B cell (primary cell): ENCODE measurements at regions not wholly inside any gene's neighbourhood (a gene's known extent, or its start where the extent isn't known, plus 50 kb on each side); places are given as distances from the start of the nearest gene placed in this dataset.

Experiments
- ATAC-seq: fragments of 200-7000 bp; cut with Tn5 transposase; one replicate; pipeline ENCODE4 v1.10.0; 2021; ENCODE audit warnings: low read depth, mild to moderate bottlenecking, moderate number of reproducible peaks, moderate library complexity
- CTCF ChIA-PET: fragments of 350-600 bp; sonication (Branson Sonifier 250); formaldehyde crosslinking; loops from one replicate; lab custom pipeline; 2021; ENCODE audit warnings: antibody characterized with exemption, inconsistent platforms; lab: Charles Lee
- POLR2A ChIA-PET: fragments of 350-600 bp; sonication (Branson Sonifier 250); formaldehyde crosslinking; loops from one replicate; lab custom pipeline; 2021; ENCODE audit warnings: antibody characterized with exemption; lab: Charles Lee
- DNase-seq: peaks from one replicate; pipeline ENCODE4 v3.0.0; 2013
- H2AFZ ChIP-seq: 2 replicates; pipeline ENCODE4 v1.6.1; 2012; ENCODE audit warnings: mild to moderate bottlenecking, low read depth, low read length; ENCODE audit not compliant: insufficient read depth, poor library complexity, severe bottlenecking
- H3K27ac ChIP-seq, 2 donors: 1 replicate in 1 of 2; 2 replicates in 1 of 2; pipeline ENCODE4 v1.5.1; 2012 to 2013; ENCODE audit warnings: low read length in 2 of 2, mild to moderate bottlenecking in 2 of 2, moderate library complexity in 1 of 2
- H3K27me3 ChIP-seq, 4 experiments: fragments of 200-600 bp in 1 of 4; sonication (generic) in 1 of 4; replicated peaks in 1 of 4; 1 replicate in 2 of 4; 2 replicates in 2 of 4; pipeline versions ENCODE4 v1.6.1 to v1.7.0; 2013 to 2016; ENCODE audit warnings: low read length in 3 of 4, mild to moderate bottlenecking in 2 of 4, mixed read lengths in 1 of 4, moderate library complexity in 1 of 4; ENCODE audit not compliant: insufficient read depth in 4 of 4, control insufficient read depth in 3 of 4; ENCODE audit errors: control extremely low read depth in 1 of 4
- H3K36me3 ChIP-seq, 2 experiments: replicated peaks in 1 of 2; 1 replicate in 1 of 2; 2 replicates in 1 of 2; pipeline versions ENCODE4 v1.6.1 to v1.7.1; 2013; ENCODE audit warnings: low read length in 1 of 2; ENCODE audit not compliant: insufficient read depth in 2 of 2, control insufficient read depth in 1 of 2; ENCODE audit errors: control extremely low read depth in 1 of 2, extremely low read depth in 1 of 2
- H3K4me1 ChIP-seq, 2 donors: fragments of 200-600 bp in 1 of 2; sonication (generic) in 1 of 2; 1 replicate in 1 of 2; 2 replicates in 1 of 2; pipeline versions ENCODE4 v1.5.1 to v1.6.1; 2013 to 2017; ENCODE audit warnings: low read length in 2 of 2; ENCODE audit not compliant: control insufficient read depth in 2 of 2, insufficient read depth in 2 of 2
- H3K4me2 ChIP-seq: replicated peaks from 2 replicates; pipeline ENCODE3; 2012; ENCODE audit warnings: mild to moderate bottlenecking, low read depth, low read length; ENCODE audit not compliant: poor library complexity, severe bottlenecking
- H3K4me3 ChIP-seq, 5 experiments: fragments of 200-600 bp in 1 of 5; sonication (generic) in 1 of 5; 1 replicate in 3 of 5; 2 replicates in 2 of 5; pipeline versions ENCODE4 v1.5.1 to v1.7.0; 2011 to 2016; ENCODE audit warnings: low read length in 4 of 5, mild to moderate bottlenecking in 4 of 5, low read depth in 2 of 5, control low read depth in 1 of 5, moderate library complexity in 1 of 5; ENCODE audit not compliant: insufficient read depth in 1 of 5; ENCODE audit errors: control extremely low read depth in 1 of 5, extremely low read depth in 1 of 5
- H3K79me2 ChIP-seq: fragments of 200-600 bp; sonication (generic); one replicate; pipeline ENCODE4 v1.6.0; 2016; ENCODE audit warnings: low read length; ENCODE audit not compliant: control insufficient read depth, insufficient read depth
- H3K9ac ChIP-seq: fragments of 200-600 bp; sonication (generic); 2 replicates; pipeline ENCODE4 v1.6.1; 2017; ENCODE audit warnings: mild to moderate bottlenecking, low read length, moderate library complexity
- H3K9me3 ChIP-seq, 3 donors: one replicate each; pipeline versions ENCODE4 v1.6.1 to v1.7.1; 2013; ENCODE audit warnings: low read length in 2 of 3; ENCODE audit not compliant: control insufficient read depth in 2 of 3, insufficient read depth in 1 of 3; ENCODE audit errors: control extremely low read depth in 1 of 3
- H4K20me1 ChIP-seq: 2 replicates; pipeline ENCODE4 v1.6.0; 2012; ENCODE audit warnings: mild to moderate bottlenecking, low read length; ENCODE audit not compliant: insufficient read depth, control insufficient read depth, poor library complexity, severe bottlenecking
- H3K27ac Mint-ChIP-seq: one replicate; pipeline ENCODE4 v1.8.0; 2021; ENCODE audit warnings: mixed read lengths
- H3K27me3 Mint-ChIP-seq: one replicate; pipeline ENCODE4 v1.8.0; 2021; ENCODE audit warnings: mixed read lengths
- H3K4me1 Mint-ChIP-seq: one replicate; pipeline ENCODE4 v1.8.0; 2021; ENCODE audit warnings: mixed read lengths
- H3K4me3 Mint-ChIP-seq: one replicate; pipeline ENCODE4 v1.8.0; 2021; ENCODE audit warnings: mixed read lengths
- H3K9me3 Mint-ChIP-seq: one replicate; pipeline ENCODE4 v1.8.0; 2022; ENCODE audit warnings: mixed read lengths; ENCODE audit not compliant: insufficient read depth
- EZH2 ChIP-seq: IDR thresholded peaks from 2 replicates; pipeline ENCODE4 v1.6.1; 2012; ENCODE audit warnings: borderline replicate concordance, low read depth, mild to moderate bottlenecking, moderate library complexity, low read length; ENCODE audit not compliant: insufficient read depth, poor library complexity, severe bottlenecking
- WGBS: methylation state at CpG from one replicate; pipeline ENCODE4 v1.1.5; 2013; ENCODE audit warnings: missing lambda C conversion rate; ENCODE audit not compliant: insufficient coverage; 5-methylcytosine and 5-hydroxymethylcytosine counted together
- intact Hi-C: fragments of 100-400 bp; cut with micrococcal nuclease; formaldehyde crosslinking; loops from one replicate; pipeline ENCODE4 v1.10.0; 2022
- TF ChIP-seq, protein P1 (sequence below): fragments of 200-600 bp; IDR thresholded peaks from one replicate; pipeline ENCODE4 v1.8.0; 2022; ENCODE audit warnings: antibody characterized with exemption, mild to moderate bottlenecking

DNA sequence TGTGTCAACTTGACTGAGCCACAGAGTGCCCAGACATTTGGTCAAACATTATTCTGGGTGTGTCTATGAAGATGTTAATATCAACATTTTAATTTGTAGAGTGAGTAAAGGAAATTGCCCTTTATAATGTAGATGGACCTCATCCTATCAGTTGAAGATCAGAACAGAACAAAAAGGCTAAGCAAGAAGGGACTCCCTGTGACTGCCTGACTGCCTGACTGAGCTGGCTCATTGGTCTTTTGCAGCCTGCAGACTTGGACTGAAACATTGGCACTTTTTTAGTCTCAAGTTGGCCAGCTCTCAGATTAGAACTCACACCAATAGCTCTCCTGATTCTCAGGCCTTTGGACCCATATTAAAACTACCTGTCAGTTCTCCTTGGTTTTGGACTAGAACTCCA, 600.4 kb upstream of the SLITRK6 start:
- Histone ChIP-seq H3K4me3 (no peak overlapping the region), H2AFZ (no peak overlapping the region), H3K27me3 (no peaks in the 10 kb centered on the region), H3K4me1 (no peaks in the 10 kb centered on the region), H3K9ac (no peak overlapping the region), H4K20me1 (no peaks in the 10 kb centered on the region), H3K9me3 (peaks cover 0 to 5% (median 0%) of the 10 kb centered on the region in 3 donors), H3K79me2 (no peaks in the 10 kb centered on the region), H3K27ac (no peak overlapping the region), H3K4me2 (no peak overlapping the region), H3K36me3 (no peaks in the 10 kb centered on the region)
- no peak overlapping the region for H3K4me3 Mint-ChIP-seq
- DNase-seq (no peak), ATAC-seq (no peak)
- ChIA-PET POLR2A (no interaction called here), CTCF (no interaction called here)
- intact Hi-C loops, result no loop called here
- no peak overlapping the region for H3K27ac Mint-ChIP-seq
- no peaks in the 10 kb centered on the region for H3K27me3 Mint-ChIP-seq
- H3K4me1 Mint-ChIP-seq, result no peaks in the 10 kb centered on the region
- no peak for TF ChIP-seq EZH2
- TF ChIP-seq, protein P1, sequence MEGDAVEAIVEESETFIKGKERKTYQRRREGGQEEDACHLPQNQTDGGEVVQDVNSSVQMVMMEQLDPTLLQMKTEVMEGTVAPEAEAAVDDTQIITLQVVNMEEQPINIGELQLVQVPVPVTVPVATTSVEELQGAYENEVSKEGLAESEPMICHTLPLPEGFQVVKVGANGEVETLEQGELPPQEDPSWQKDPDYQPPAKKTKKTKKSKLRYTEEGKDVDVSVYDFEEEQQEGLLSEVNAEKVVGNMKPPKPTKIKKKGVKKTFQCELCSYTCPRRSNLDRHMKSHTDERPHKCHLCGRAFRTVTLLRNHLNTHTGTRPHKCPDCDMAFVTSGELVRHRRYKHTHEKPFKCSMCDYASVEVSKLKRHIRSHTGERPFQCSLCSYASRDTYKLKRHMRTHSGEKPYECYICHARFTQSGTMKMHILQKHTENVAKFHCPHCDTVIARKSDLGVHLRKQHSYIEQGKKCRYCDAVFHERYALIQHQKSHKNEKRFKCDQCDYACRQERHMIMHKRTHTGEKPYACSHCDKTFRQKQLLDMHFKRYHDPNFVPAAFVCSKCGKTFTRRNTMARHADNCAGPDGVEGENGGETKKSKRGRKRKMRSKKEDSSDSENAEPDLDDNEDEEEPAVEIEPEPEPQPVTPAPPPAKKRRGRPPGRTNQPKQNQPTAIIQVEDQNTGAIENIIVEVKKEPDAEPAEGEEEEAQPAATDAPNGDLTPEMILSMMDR, result no peak
- peaks cover 3% of the 10 kb centered on the region for H3K9me3 Mint-ChIP-seq

DNA sequence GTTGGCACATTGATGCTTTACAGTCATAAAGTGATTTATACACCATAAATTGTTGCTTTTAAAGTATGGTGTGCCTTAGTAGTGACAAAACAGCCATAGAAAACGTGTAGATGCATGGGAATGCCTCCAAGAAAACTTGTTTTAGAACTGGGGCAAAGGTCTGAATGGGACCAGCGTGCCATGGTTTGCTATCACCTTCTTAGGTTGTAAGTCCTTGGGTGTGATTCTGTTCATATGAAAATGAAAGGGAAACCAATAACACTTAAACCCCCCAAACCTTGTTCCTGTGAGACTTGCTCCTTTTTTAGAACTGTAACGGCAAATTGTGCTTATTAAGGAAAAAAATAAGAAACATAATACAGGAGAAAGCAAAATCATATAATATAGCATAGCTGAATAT, 603.3 kb upstream of the SLITRK6 start:
- Histone ChIP-seq H4K20me1 (no peaks in the 10 kb centered on the region), H3K4me3 (no peak overlapping the region), H3K27me3 (no peaks in the 10 kb centered on the region), H3K9me3 (no peaks in the 10 kb centered on the region), H2AFZ (no peak overlapping the region), H3K9ac (no peak overlapping the region), H3K27ac (no peak overlapping the region), H3K79me2 (no peaks in the 10 kb centered on the region), H3K36me3 (no peaks in the 10 kb centered on the region), H3K4me2 (no peak overlapping the region), H3K4me1 (no peaks in the 10 kb centered on the region)
- intact Hi-C loops, result no loop called here
- ATAC-seq, result no peak
- ChIA-PET POLR2A (no interaction called here), CTCF (no interaction called here)
- no peaks in the 10 kb centered on the region for H3K9me3 Mint-ChIP-seq
- TF ChIP-seq, protein P1, result no peak
- TF ChIP-seq EZH2, result no peak
- no peak overlapping the region for H3K4me3 Mint-ChIP-seq
- no peaks in the 10 kb centered on the region for H3K27me3 Mint-ChIP-seq
- H3K27ac Mint-ChIP-seq, result no peak overlapping the region
- H3K4me1 Mint-ChIP-seq, result no peaks in the 10 kb centered on the region
- WGBS, result 33% methylated on average over 1 of the region's 3 CpGs
- DNase-seq, result no peak
